Epithelial cell of proximal tubule (primary cell): ENCODE measurements at regions not wholly inside any gene's neighbourhood (a gene's known extent, or its start where the extent isn't known, plus 50 kb on each side); places are given as distances from the start of the nearest gene placed in this dataset.
"Not testable (repeated sequence)": the region's sequence is repeated elsewhere in the genome, so short reads cannot be mapped to it uniquely, and the experiment has no call there.

Experiments
- DNase-seq: peaks from one replicate; pipeline ENCODE4 v3.0.0-alpha.2; 2011; ENCODE audit warnings: low read depth
- H3K4me3 ChIP-seq: 2 replicates; pipeline ENCODE4 v1.5.1; 2011; ENCODE audit warnings: low read depth, mild to moderate bottlenecking, low read length
- TF ChIP-seq, protein P1 (sequence below): conservative IDR thresholded peaks from 2 replicates; pipeline ENCODE4 v1.5.1; 2012; ENCODE audit warnings: low read depth, mild to moderate bottlenecking, low read length

DNA sequence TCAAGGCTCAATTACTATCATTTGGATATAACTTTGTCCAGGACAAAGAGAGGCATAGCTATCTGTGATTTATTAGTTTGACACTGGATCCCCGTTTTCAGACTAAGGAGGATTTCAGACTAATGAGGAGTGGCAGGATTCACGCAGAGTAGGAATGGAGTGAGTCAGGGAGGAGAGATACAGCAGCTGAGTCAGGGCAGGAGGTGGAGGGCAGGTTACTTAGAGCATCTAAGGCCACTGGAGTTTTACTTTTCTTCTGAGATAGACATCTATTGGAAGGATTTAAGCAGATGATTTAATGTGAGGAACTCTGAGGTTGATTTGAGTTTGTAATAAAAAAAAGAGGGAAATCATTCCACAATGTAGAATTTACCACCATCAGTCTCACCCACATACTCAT, 110.6 kb downstream of the RPIA start:
- DNase-seq, H3K4me3 ChIP-seq: not testable (repeated sequence)

DNA sequence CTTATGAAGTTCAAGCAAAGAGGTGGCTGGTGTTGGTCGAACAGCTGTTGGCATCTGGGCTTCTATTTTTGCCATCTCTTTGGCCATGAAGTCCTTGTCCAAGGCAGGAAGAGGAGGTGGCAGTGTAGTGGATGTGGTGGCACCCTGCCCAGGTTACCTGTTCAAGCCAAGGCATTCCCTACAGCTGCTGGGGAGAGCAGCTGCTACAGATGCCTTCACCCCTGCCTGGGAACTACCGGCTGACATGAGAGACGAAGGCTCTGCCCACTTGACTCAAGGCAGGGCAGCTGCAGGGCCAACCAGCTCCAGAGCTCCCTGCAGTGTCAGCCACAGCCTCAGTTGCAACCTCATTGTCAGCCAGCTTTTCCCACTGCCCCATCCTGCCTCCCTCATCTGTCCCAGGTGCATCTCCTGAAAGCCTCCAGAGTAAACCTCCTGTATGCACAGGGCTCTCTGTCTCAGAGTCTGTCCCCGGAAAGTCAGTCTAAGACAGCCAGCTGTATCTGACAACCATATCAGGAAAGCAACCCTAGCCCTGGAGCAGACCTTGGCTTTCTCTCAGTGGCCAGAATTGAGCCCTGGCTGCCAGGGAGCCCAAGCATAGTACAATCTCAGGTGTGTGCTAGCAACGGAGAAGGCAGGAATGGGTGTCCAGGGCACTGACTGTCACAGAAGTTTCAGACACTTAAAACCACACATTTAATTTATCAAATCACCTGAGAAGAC, 115.9 kb downstream of the RPIA start:
- TF ChIP-seq, protein P1, sequence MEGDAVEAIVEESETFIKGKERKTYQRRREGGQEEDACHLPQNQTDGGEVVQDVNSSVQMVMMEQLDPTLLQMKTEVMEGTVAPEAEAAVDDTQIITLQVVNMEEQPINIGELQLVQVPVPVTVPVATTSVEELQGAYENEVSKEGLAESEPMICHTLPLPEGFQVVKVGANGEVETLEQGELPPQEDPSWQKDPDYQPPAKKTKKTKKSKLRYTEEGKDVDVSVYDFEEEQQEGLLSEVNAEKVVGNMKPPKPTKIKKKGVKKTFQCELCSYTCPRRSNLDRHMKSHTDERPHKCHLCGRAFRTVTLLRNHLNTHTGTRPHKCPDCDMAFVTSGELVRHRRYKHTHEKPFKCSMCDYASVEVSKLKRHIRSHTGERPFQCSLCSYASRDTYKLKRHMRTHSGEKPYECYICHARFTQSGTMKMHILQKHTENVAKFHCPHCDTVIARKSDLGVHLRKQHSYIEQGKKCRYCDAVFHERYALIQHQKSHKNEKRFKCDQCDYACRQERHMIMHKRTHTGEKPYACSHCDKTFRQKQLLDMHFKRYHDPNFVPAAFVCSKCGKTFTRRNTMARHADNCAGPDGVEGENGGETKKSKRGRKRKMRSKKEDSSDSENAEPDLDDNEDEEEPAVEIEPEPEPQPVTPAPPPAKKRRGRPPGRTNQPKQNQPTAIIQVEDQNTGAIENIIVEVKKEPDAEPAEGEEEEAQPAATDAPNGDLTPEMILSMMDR, result no peak
- no peak overlapping the region for H3K4me3 ChIP-seq
- DNase-seq, result no peak

DNA sequence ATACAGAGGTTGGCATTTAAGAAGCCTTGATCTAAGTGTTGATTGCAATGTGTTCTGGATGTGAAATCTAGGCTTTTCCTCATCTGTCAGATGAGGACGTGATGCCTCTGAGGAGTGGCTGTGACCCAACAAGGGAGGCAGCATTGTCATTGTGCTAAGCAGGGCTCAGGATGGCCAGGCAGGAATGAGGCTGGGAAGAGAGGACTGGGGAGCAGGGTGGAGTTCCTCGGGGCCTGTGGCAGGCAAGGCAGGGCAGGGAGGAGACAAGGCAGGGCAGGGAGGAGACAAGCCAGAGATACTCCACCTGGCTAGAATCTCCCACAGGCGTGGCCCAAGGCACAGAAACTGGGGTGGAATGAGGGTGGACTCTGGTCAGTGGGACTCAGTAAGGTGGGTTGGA, 116.6 kb downstream of the RPIA start:
- H3K4me3 ChIP-seq, result no peak overlapping the region
- no peak for DNase-seq
- TF ChIP-seq, protein P1, result no peak

DNA sequence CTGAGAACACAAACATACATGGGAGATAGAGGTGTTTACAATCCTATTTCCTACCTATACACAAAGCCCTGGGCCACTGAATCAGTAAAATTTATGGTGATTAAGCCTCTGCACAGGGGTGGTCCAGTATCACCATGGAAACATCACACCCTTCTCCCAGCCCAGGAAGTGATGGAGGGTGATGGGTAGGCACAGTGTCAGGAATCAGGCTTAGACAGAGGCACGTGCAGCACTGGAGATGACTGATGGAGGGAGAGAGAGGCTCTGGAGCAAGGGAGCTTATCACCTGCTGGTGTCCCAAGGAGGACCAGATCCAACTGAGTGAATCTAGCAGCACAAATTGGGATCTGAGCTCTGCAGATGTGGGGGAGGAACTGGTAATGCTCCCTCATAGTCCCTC, 117.2 kb downstream of the RPIA start:
- H3K4me3 ChIP-seq, result no peak overlapping the region
- no peak for DNase-seq
- TF ChIP-seq, protein P1, result no peak

DNA sequence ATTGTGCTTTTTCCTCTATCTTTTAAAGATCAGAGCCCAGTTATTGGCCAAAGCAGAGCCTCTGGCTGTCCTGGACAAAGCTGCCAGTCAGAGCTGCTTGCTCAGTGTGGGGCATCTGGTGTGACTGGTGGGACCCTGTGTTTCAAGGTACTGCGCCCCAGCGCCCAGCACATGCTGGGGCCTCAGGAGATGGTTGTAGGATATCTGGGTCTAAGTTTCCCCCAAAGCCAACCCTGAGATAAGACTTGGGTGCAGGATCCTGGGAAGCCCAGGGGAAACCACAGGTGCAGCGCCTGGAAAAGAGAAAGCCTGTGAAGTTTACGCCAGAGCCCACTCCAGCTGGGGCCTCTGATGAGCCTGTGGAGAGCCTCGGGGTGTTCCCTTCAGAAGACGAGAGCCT, 117.7 kb downstream of the RPIA start:
- H3K4me3 ChIP-seq, result no peak overlapping the region
- no peak for DNase-seq
- TF ChIP-seq, protein P1, result no peak

DNA sequence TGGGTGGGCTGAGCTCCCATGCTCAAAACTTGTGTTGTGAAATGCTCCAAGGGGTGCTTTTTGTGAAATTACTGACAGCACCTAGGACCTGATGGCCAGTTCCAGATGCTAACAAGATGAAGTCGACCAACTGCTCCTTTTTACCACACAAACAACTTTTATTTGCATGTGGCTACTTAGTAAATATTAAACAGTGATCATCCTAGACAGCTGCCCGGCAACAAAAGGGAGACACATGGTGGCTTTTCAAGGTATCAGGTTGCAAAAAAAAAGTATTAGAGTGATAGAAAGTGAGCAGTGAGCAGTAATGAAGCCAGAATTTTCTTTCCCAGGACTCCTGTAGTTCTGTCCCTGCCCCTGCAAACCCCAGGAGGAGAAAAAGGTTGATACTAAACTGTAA, 118.5 kb downstream of the RPIA start:
- no peak overlapping the region for H3K4me3 ChIP-seq
- TF ChIP-seq, protein P1, result no peak
- DNase-seq, result no peak

DNA sequence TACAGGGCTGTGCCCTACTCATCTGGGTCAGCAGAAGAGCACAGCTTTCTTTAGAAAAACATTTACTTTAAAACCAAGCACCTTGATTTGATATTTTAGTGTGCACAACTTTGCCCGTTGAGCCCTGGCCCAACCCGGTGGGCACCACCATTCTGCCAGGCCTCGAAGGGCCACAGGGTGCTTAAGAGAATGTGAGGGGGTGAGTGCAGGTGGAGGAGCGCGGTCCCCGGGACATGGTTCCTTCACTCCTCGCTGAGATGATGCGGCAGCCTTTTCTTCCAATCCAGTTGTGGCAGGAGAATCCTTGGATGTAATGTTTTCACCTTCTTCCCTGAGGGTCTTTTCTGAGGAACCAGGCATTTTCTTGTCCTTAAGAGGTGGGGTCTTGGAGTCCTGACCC, 119.0 kb downstream of the RPIA start:
- no peak for DNase-seq
- no peak overlapping the region for H3K4me3 ChIP-seq
- TF ChIP-seq, protein P1, result no peak
